Psoas muscle (tissue), 7 donors: ENCODE measurements at regions not wholly inside any gene's neighbourhood (a gene's known extent, or its start where the extent isn't known, plus 50 kb on each side); places are given as distances from the start of the nearest gene placed in this dataset.

Experiments used
- ATAC-seq, 4 donors: fragments of 200-7000 bp; cut with Tn5 transposase; one replicate each; pipeline ENCODE4 v1.9.1; 2020; ENCODE audit warnings: moderate library complexity in 3 of 4, mild to moderate bottlenecking in 2 of 4
- DNase-seq, 2 donors: peaks; one replicate each; pipeline ENCODE4 v3.0.0-alpha.2; 2020
- H3K27ac ChIP-seq: fragments of 200-600 bp; one replicate; pipeline ENCODE4 v1.8.0; 2022
- H3K27me3 ChIP-seq, 3 donors: fragments of 200-600 bp in 1 of 3; one replicate each; pipeline versions ENCODE4 v1.6.1 to v1.8.0; 2013 to 2022; ENCODE audit warnings: low read length in 2 of 3, mild to moderate bottlenecking in 2 of 3, moderate library complexity in 1 of 3; ENCODE audit not compliant: insufficient read depth in 3 of 3
- H3K36me3 ChIP-seq, 2 donors: fragments of 200-600 bp in 1 of 2; one replicate each; pipeline versions ENCODE4 v1.6.1 to v1.8.0; 2013 to 2022; ENCODE audit warnings: low read depth in 1 of 2, mild to moderate bottlenecking in 1 of 2, moderate library complexity in 1 of 2; ENCODE audit not compliant: insufficient read depth in 1 of 2
- H3K4me1 ChIP-seq: fragments of 200-600 bp; one replicate; pipeline ENCODE4 v1.8.0; 2022
- H3K4me3 ChIP-seq: fragments of 200-600 bp; one replicate; pipeline ENCODE4 v1.8.0; 2022; ENCODE audit warnings: mild to moderate bottlenecking
- H3K9me3 ChIP-seq: fragments of 200-600 bp; one replicate; pipeline ENCODE4 v1.8.0; 2022
- CTCF ChIP-seq: fragments of 200-600 bp; IDR thresholded peaks from one replicate; pipeline ENCODE4 v1.8.0; 2022; ENCODE audit warnings: antibody characterized with exemption
- WGBS, 3 donors: extraction: QIAGEN DNeasy Blood & Tissue Kit; methylation state at CpG; one replicate each; pipeline versions ENCODE4 v1.1.6 to v1.1.7; 2013; 5-methylcytosine and 5-hydroxymethylcytosine counted together
- intact Hi-C, 2 donors: fragments of 100-400 bp; cut with DNase I; formaldehyde crosslinking; loops; one replicate each; pipeline versions ENCODE4 v1.11.0 to v1.14.2; 2022
- donor health status: healthy with polysubstance abuse.
- donor health status: DM: no; HTN: no; CAD: no; lungs with moderate emphysema.
- donor health status: Bipolar disorder and iron deficiency.
- donor health status: healthy.
- donor health status: DM: yes; HTN: yes; CAD: no.
- donor health status: DM: no; HTN: no; CAD: no.
- donor health status: DM: yes; HTN: yes; CAD: no.

- no peak for ATAC-seq
- no peak for TF ChIP-seq CTCF
- Histone ChIP-seq H3K4me3 (no peak overlapping the region), H3K9me3 (no peaks in the 10 kb centered on the region), H3K36me3 (no peaks in the 10 kb centered on the region), H3K27ac (no peak overlapping the region), H3K4me1 (no peaks in the 10 kb centered on the region), H3K27me3 (no peaks in the 10 kb centered on the region)
- WGBS, 3 donors = 73 to 83% (median 81%) methylated on average over 6 of the region's 6 CpGs
- DNase-seq = no peak
- intact Hi-C loops = loop anchor here in 1 of 2 donors (10.0 kb wide), 1 partner anchor 238 kb away; no protein-coding TSS in a partner anchor
Measured at GRCh38 chr18:5606951-5607350, 63.2 kb upstream of the EPB41L3 start.

- intact Hi-C loops = loop anchor here in 1 of 2 donors (10.0 kb wide), 1 partner anchor 240 kb away; no protein-coding TSS in a partner anchor
- Histone ChIP-seq H3K27me3 (no peaks in the 10 kb centered on the region), H3K4me3 (no peak overlapping the region), H3K36me3 (no peaks in the 10 kb centered on the region), H3K9me3 (no peaks in the 10 kb centered on the region), H3K4me1 (no peaks in the 10 kb centered on the region), H3K27ac (no peak overlapping the region)
- DNase-seq (no peak), ATAC-seq (no peak)
- 51 to 55% (median 51%) methylated on average over 2 of the region's 2 CpGs for WGBS, 3 donors
- TF ChIP-seq CTCF = no peak
Measured at GRCh38 chr18:5604778-5605177, 61.0 kb upstream of the EPB41L3 start.

GRCh38 chr18:5603153-5603552 lies 59.4 kb upstream of the EPB41L3 start:
- Histone ChIP-seq H3K4me1 (no peaks in the 10 kb centered on the region), H3K4me3 (no peak overlapping the region), H3K27me3 (no peaks in the 10 kb centered on the region), H3K36me3 (no peaks in the 10 kb centered on the region), H3K9me3 (no peaks in the 10 kb centered on the region), H3K27ac (no peak overlapping the region)
- intact Hi-C loops = loop anchor here in 1 of 2 donors (10.0 kb wide), 1 partner anchor 242 kb away; no protein-coding TSS in a partner anchor
- 70 to 77% (median 71%) methylated on average over 6 of the region's 6 CpGs for WGBS, 3 donors
- ATAC-seq (no peak), DNase-seq (no peak)
- no peak for TF ChIP-seq CTCF

- WGBS, 3 donors = 87 to 92% (median 87%) methylated on average over 2 of the region's 2 CpGs
- DNase-seq = no peak
- ATAC-seq = no peak
- Histone ChIP-seq H3K9me3 (no peaks in the 10 kb centered on the region), H3K27me3 (no peaks in the 10 kb centered on the region), H3K4me1 (no peaks in the 10 kb centered on the region), H3K27ac (no peak overlapping the region), H3K4me3 (no peak overlapping the region), H3K36me3 (no peaks in the 10 kb centered on the region)
- TF ChIP-seq CTCF = no peak
- intact Hi-C loops = loop anchor here in 1 of 2 donors (10.0 kb wide), 1 partner anchor 244 kb away; no protein-coding TSS in a partner anchor
Measured at GRCh38 chr18:5601188-5601624, 57.4 kb upstream of the EPB41L3 start.
